Stimulated activated naive B cell treated with anti-CD40 and anti-IgM and Interleukin-4, amounts not matched to agents 10 μg/mL and 1 μg/mL and 100 μg/mL, for 72 hours (primary cell): ENCODE measurements at regions not wholly inside any gene's neighbourhood (a gene's known extent, or its start where the extent isn't known, plus 50 kb on each side); places are given as distances from the start of the nearest gene placed in this dataset.

Experiments
- ATAC-seq, 2 donors: fragments of 150-1000 bp; cut with Tn5 transposase; replicated peaks; 2 replicates each; pipeline ENCODE4 v1.10.0; 2021; ENCODE audit warnings: moderate library complexity in 1 of 2
- DNase-seq: peaks from one replicate; pipeline ENCODE4 v3.0.0; 2021
- H3K27ac Mint-ChIP-seq: one replicate; pipeline ENCODE4 v1.8.0; 2022; ENCODE audit warnings: mild to moderate bottlenecking, mixed read lengths
- H3K27me3 Mint-ChIP-seq, 2 donors: one replicate each; pipeline ENCODE4 v1.8.0; 2022; ENCODE audit warnings: mixed read lengths in 2 of 2
- H3K36me3 Mint-ChIP-seq, 2 donors: one replicate each; pipeline ENCODE4 v1.8.0; 2022; ENCODE audit warnings: mixed read lengths in 2 of 2, mild to moderate bottlenecking in 1 of 2
- H3K4me1 Mint-ChIP-seq, 2 donors: one replicate each; pipeline ENCODE4 v1.8.0; 2022; ENCODE audit warnings: mixed read lengths in 2 of 2, mild to moderate bottlenecking in 1 of 2
- H3K4me3 Mint-ChIP-seq, 2 donors: one replicate each; pipeline ENCODE4 v1.8.0; 2022; ENCODE audit warnings: mild to moderate bottlenecking in 2 of 2, mixed read lengths in 2 of 2, moderate library complexity in 1 of 2
- H3K9me3 Mint-ChIP-seq, 2 donors: one replicate each; pipeline ENCODE4 v1.8.0; 2022; ENCODE audit warnings: mixed read lengths in 2 of 2, mild to moderate bottlenecking in 1 of 2

DNA sequence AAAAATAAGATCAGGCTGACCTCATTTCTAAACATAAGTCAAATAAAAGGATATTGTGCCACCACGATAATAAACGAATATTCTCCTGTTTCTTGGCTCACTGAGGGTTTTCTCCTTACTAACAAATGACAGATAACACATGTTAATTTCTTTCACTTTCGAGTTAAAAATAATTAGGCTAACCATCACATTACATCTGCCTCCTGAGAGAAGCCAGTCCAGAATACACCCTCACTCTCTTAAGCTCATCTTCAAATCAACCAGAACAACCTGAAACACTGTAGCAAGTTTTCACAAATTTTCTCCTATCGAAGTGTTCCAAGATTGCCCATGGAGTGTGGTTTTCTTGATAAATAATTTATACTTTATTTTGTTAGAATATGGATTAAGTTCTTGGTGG lies 1285.6 kb upstream of the EYS start:
- Mint-ChIP-seq H3K4me3 (no peak overlapping the region), H3K27me3 (no peaks in the 10 kb centered on the region), H3K36me3 (no peaks in the 10 kb centered on the region), H3K9me3 (peaks cover 2 to 4% of the 10 kb centered on the region in 2 donors), H3K4me1 (no peaks in the 10 kb centered on the region), H3K27ac (no peak overlapping the region)
- DNase-seq: no peak
- no peak for ATAC-seq

DNA sequence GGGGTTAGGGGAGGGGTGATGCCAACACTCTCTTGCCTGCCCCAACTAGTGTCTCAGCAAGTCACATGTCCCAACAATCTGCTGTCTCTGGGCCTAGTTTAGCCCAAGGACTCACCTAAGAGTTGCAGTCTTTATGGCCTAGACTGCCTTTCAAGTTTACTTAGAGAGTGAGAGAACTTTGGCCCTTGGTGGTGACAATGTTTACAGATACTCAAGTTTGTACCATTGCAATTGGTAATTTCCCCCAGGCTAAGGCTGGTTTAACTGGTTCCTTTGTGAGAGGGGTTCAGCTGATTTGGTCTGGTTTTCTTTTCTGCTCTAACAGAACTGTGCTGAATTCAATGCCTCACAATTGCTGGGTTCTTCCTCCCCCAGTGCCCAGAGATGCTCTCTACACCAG lies 1279.9 kb upstream of the EYS start:
- Mint-ChIP-seq H3K4me1 (no peaks in the 10 kb centered on the region), H3K36me3 (no peaks in the 10 kb centered on the region), H3K27ac (no peak overlapping the region), H3K9me3 (peaks cover 6 to 14% of the 10 kb centered on the region in 2 donors), H3K4me3 (no peak overlapping the region), H3K27me3 (no peaks in the 10 kb centered on the region)
- no peak for ATAC-seq
- no peak for DNase-seq

DNA sequence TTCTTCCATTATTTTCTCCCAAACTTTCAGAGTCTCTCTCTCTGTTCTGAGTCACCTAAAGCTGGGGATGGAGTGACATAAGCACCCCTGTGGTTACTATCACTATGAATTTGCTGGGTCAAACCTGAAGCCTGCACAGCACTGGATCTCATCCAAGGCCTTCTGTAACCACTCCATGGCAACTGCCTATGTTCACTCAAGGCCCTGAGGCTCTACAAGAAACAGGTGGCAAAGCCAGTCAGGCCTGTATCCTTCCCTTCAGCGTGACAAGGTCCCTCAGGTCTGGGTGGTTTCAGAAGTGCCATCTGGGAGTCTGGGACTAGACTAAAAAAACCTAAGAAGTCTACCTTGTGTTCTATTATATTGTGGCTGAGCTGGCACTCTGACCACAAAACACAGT lies 1278.8 kb upstream of the EYS start:
- Mint-ChIP-seq H3K9me3 (peaks cover 6 to 14% of the 10 kb centered on the region in 2 donors), H3K4me1 (no peaks in the 10 kb centered on the region), H3K27ac (no peak overlapping the region), H3K4me3 (no peak overlapping the region), H3K27me3 (no peaks in the 10 kb centered on the region), H3K36me3 (no peaks in the 10 kb centered on the region)
- DNase-seq (no peak), ATAC-seq (no peak)

DNA sequence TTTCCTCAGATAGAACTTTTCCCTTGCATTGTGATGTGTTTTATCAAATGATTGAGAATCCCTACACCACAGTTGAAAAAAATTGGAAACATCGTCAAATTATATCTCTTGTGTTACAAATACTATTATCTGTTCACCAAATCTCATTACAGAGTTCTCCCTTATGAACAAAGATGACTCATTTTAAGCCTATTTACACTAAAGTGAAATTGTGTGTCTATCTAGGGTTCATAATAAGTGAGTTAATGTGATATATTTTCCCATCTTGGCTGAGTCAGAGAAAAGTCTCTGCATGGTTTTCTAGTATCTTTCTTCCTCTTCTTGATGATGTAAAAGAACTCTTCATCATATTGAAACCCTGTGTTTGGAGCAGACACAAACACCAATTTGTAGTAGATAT lies 1263.3 kb upstream of the EYS start:
- H3K4me1 Mint-ChIP-seq: no peaks in the 10 kb centered on the region
- DNase-seq (no peak), ATAC-seq (no peak)
- no peaks in the 10 kb centered on the region for H3K36me3 Mint-ChIP-seq
- H3K9me3 Mint-ChIP-seq: peaks cover 0 to 6% of the 10 kb centered on the region in 2 donors
- H3K27me3 Mint-ChIP-seq: no peaks in the 10 kb centered on the region
- H3K27ac Mint-ChIP-seq: no peak overlapping the region
- H3K4me3 Mint-ChIP-seq: no peak overlapping the region

DNA sequence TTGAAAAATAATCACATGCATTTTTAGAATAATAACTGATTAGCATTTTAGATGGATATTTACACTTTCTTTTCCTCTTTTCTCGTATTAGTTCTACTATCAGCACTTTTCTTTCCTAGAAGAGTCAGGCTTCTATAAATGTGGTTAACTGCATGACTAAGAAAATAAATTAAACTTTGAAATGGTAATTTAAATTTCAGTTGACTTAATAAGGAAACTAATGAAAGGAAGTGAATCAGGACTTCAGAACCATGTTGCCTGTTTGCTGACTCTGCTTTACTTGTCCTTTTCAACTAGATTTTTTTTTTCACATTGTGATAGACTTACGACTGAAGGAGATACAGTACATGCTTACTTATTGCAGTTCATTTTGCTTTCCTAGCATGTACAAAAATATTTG lies 1258.2 kb upstream of the EYS start:
- DNase-seq (no peak), ATAC-seq (no peak)
- Mint-ChIP-seq H3K27ac (no peak overlapping the region), H3K4me3 (no peak overlapping the region), H3K4me1 (no peaks in the 10 kb centered on the region), H3K9me3 (peaks cover 0 to 4% of the 10 kb centered on the region in 2 donors), H3K27me3 (no peaks in the 10 kb centered on the region), H3K36me3 (no peaks in the 10 kb centered on the region)

DNA sequence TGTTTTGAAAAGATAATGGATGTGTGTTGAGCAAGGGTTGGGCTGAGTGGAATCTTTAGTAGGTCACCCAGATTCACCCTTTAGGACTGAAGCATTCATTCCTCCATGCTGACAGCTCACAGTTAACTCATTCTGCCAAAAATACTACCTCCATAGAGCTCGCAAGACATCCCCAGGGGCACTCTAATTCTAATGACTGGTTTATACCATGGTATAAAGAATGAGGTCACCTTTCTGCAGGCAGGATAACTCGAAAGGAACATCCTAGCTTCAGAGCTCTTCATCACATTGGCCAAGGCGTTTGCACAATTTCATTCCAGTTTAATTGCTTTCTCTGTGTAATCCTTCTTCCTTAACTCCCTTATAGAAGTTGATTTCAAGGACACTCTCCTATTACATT lies 1257.2 kb upstream of the EYS start:
- H3K4me3 Mint-ChIP-seq: no peak overlapping the region
- ATAC-seq (no peak), DNase-seq (no peak)
- H3K36me3 Mint-ChIP-seq: no peaks in the 10 kb centered on the region
- H3K4me1 Mint-ChIP-seq: no peaks in the 10 kb centered on the region
- H3K9me3 Mint-ChIP-seq: peaks cover 0 to 6% of the 10 kb centered on the region in 2 donors
- no peak overlapping the region for H3K27ac Mint-ChIP-seq
- no peaks in the 10 kb centered on the region for H3K27me3 Mint-ChIP-seq

DNA sequence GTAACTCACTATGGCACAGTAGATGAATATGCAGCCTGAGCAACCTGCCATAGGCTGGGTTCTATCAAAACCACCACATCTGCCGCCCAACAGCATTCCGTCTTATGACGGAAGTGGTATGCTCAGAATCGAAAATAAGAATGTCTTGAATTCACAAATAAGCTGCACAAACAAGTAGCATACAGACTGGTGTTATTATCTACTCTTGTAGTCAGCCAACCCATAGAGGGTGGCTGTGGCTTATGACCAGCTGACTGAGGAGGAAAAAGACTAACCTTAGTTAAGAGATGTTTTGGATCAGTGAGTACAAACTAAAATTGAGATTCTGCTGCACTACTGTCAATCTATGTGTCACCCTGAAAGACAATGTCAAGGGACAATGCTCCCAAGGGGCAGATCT lies 1255.1 kb upstream of the EYS start:
- ATAC-seq (no peak), DNase-seq (no peak)
- H3K36me3 Mint-ChIP-seq: no peaks in the 10 kb centered on the region
- no peaks in the 10 kb centered on the region for H3K4me1 Mint-ChIP-seq
- no peak overlapping the region for H3K4me3 Mint-ChIP-seq
- no peak overlapping the region for H3K27ac Mint-ChIP-seq
- H3K27me3 Mint-ChIP-seq: no peaks in the 10 kb centered on the region
- H3K9me3 Mint-ChIP-seq: peaks cover 0 to 7% of the 10 kb centered on the region in 2 donors

DNA sequence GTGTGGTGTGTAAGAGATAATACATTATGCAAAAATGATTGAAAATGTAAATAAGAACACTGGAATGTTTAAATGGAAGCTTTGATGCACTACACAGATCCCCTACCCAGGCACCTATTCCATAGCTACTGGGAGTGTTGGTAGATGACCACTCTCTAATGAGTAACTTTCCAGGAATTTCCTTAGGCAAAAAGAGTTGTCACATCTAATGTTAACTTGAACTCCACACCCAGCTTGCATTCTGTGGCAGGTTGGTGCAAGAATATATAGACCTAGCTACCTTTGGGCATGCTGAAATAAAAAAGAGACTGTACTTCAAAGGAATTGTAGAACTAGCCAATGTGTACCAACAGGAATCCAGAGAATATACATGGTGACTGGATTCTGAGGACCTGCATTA lies 1254.2 kb upstream of the EYS start:
- no peaks in the 10 kb centered on the region for H3K36me3 Mint-ChIP-seq
- ATAC-seq (no peak), DNase-seq (no peak)
- no peak overlapping the region for H3K4me3 Mint-ChIP-seq
- peaks cover 0 to 6% of the 10 kb centered on the region in 2 donors for H3K9me3 Mint-ChIP-seq
- no peaks in the 10 kb centered on the region for H3K27me3 Mint-ChIP-seq
- no peak overlapping the region for H3K27ac Mint-ChIP-seq
- H3K4me1 Mint-ChIP-seq: no peaks in the 10 kb centered on the region

DNA sequence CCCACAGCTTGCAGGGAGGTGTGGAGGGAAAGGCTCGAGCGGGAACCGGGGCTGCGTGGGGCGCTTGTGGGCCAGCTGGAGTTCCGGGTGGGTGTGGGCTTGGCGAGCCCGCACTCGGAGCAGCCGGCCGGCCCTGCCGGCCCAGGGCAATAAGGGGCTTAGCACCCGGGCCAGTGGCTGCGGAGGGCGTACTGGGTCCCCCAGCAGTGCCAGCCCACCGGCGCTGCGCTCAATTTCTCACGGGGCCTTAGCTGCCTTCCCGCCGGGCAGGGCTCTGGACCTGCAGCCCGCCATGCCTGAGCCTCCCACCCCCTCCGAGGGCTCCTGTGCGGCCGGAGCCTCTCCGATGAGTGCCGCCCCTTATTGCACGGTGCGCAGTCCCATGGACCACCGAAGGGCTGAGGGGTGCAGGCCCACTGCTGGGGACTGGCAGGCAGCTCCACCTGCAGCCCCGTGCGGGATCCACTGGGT lies 1242.2 kb upstream of the EYS start:
- Mint-ChIP-seq H3K27me3 (no peaks in the 10 kb centered on the region), H3K4me3 (no peak overlapping the region), H3K4me1 (no peaks in the 10 kb centered on the region), H3K36me3 (no peaks in the 10 kb centered on the region), H3K27ac (no peak overlapping the region), H3K9me3 (peaks cover 4 to 6% of the 10 kb centered on the region in 2 donors)
- DNase-seq (no peak), ATAC-seq (no peak)

DNA sequence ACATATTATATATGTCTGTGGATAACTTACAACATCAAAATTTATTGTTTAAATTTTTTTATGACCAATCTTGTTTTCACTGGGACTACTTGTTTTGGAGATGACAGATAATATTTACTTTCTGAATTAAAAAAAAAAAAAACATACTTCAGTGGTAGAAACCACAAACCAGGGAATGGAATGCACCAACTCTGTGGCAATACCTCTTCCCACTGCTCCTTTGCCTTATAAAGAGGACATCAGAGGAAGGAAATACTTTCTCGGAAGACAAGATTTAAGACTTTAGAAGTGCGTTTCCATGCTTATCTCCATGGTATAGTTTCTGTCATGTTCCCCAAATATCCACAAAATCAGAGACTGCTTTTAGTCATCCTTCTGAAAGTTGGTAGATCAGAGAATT lies 1241.1 kb upstream of the EYS start:
- H3K9me3 Mint-ChIP-seq: peaks cover 8% of the 10 kb centered on the region in 2 donors
- no peaks in the 10 kb centered on the region for H3K4me1 Mint-ChIP-seq
- H3K36me3 Mint-ChIP-seq: no peaks in the 10 kb centered on the region
- no peaks in the 10 kb centered on the region for H3K27me3 Mint-ChIP-seq
- no peak overlapping the region for H3K27ac Mint-ChIP-seq
- no peak overlapping the region for H3K4me3 Mint-ChIP-seq
- ATAC-seq (no peak), DNase-seq (no peak)

DNA sequence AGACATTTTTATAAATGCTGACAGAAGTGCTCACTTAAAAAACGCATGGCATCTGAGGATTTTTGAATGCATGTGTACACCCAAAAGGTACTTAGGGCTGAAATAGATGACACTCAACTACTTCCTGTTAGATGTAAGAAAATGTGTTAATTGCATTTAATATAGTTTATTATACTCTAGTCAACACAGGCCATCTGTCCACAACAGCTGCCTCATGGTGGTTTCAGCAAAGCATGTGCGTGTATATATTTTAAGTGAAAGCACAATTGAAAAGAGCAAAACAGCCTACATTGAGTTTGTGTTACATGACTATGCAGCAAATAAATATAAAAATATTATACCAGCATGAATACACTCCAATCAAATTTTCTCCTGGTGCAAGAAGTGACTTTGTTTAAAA lies 1233.0 kb upstream of the EYS start:
- no peak overlapping the region for H3K4me3 Mint-ChIP-seq
- H3K36me3 Mint-ChIP-seq: peaks cover 0 to 1% of the 10 kb centered on the region in 2 donors
- no peaks in the 10 kb centered on the region for H3K4me1 Mint-ChIP-seq
- DNase-seq (no peak), ATAC-seq (no peak)
- H3K9me3 Mint-ChIP-seq: peaks cover 10 to 12% of the 10 kb centered on the region in 2 donors
- no peaks in the 10 kb centered on the region for H3K27me3 Mint-ChIP-seq
- H3K27ac Mint-ChIP-seq: no peak overlapping the region

DNA sequence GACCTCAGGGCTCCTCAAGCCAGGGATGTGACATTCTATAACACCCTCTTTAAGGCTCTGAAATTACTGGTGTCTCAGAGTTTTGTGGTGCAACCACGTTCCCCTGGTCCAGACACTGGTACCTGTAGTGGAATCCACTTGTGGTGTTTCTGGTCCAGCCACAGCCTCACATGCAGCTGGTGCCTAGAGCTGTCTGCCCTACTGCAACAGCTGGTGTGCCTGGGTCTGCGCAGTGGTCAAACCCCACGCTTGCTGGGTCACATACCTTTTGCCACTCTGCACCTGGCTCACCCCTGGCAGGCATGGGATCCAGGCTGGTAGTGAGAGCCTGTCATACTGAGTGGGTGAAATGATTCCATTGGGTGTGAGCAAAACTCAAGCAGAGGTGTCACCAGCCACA lies 1230.2 kb upstream of the EYS start:
- no peak overlapping the region for H3K4me3 Mint-ChIP-seq
- no peaks in the 10 kb centered on the region for H3K27me3 Mint-ChIP-seq
- peaks cover 0 to 6% of the 10 kb centered on the region in 2 donors for H3K9me3 Mint-ChIP-seq
- H3K4me1 Mint-ChIP-seq: no peaks in the 10 kb centered on the region
- ATAC-seq: peak in 1 of 2 donors; percentile 27
- no peak for DNase-seq
- peaks cover 0 to 1% of the 10 kb centered on the region in 2 donors for H3K36me3 Mint-ChIP-seq
- H3K27ac Mint-ChIP-seq: no peak overlapping the region

DNA sequence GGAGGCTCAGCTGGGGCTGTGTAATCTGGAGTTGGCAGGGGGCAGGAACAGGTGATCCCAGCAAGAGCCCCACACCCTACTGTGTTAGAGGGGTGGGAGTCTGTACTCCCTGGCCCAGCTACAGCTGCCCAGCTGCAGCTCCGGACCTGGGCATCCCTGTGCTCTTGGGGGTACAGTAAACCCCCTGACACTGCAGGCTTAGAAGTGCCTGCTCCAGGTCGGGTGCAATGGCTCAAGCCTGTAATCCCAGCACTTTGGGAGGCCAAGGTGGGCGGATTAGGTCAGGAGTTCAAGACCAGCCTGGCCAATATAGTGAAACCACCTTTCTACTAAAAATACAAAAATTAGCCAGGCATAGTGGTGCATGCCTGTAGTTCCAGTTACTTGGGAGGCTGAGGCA lies 1228.6 kb upstream of the EYS start:
- Mint-ChIP-seq H3K4me1 (no peaks in the 10 kb centered on the region), H3K9me3 (peaks cover 0 to 6% of the 10 kb centered on the region in 2 donors), H3K27me3 (no peaks in the 10 kb centered on the region), H3K36me3 (peaks cover 0 to 1% of the 10 kb centered on the region in 2 donors), H3K27ac (no peak overlapping the region), H3K4me3 (no peak overlapping the region)
- ATAC-seq (no peak), DNase-seq (no peak)

DNA sequence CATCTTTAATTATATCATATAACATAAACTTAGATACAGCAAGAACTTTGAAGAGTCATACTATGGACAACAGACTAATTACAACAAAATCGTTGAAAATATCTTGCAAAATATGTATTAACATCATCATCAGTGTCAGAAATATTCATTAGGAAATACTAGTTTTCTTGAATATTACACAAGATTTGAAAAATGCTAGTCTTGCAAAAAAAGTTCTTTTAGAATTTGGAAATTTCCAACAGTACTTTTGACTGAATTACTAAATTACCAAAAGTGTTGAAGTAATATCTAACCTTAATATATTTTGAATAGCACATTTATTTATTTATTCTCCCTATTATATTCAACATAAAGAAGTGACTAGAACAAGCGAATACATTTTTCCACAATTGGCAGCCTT lies 1224.8 kb upstream of the EYS start:
- peaks cover 6 to 9% of the 10 kb centered on the region in 2 donors for H3K9me3 Mint-ChIP-seq
- ATAC-seq (no peak), DNase-seq (no peak)
- no peaks in the 10 kb centered on the region for H3K27me3 Mint-ChIP-seq
- H3K36me3 Mint-ChIP-seq: peaks cover 0 to 1% of the 10 kb centered on the region in 2 donors
- no peaks in the 10 kb centered on the region for H3K4me1 Mint-ChIP-seq
- no peak overlapping the region for H3K27ac Mint-ChIP-seq
- no peak overlapping the region for H3K4me3 Mint-ChIP-seq

DNA sequence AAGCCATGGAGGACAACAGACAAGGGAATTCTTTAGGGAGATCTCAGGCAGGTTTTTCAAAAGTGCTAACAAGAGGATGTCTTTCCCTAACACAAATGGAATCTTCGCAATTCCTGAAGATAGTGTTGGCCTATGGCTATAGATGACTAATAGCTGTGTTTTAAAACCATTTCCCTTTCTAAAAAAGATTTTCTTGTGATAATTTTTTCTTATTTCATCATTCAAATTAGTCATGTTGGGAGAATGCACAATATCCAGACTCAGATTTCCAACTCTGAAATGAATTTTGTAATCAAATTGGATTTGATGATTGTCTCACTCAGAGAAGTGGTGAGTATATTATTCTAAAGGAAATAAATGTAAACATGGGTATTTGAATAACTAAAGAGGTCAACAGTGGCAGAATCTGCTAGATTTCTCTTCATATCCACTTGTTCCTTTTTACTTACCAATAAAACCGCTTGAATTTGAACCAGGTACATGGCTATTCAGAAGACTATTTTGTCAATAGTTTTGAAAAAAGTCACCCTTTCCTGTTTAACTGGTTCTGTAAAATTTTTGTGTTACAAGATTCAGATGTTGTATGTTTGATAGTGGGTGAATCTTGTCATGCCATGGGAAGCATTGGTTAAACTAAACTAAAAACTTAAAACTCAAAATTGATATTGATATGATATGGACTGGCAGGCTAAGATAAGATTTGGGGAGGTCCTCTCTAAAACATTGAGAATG lies 1223.7 kb upstream of the EYS start:
- peaks cover 0 to 1% of the 10 kb centered on the region in 2 donors for H3K36me3 Mint-ChIP-seq
- DNase-seq: no peak
- no peak for ATAC-seq
- no peaks in the 10 kb centered on the region for H3K4me1 Mint-ChIP-seq
- H3K4me3 Mint-ChIP-seq: no peak overlapping the region
- no peaks in the 10 kb centered on the region for H3K27me3 Mint-ChIP-seq
- no peak overlapping the region for H3K27ac Mint-ChIP-seq
- H3K9me3 Mint-ChIP-seq: peaks cover 6 to 10% of the 10 kb centered on the region in 2 donors
